Cortex of kidney (tissue), 1 donor: ENCODE measurements at regions not wholly inside any gene's neighbourhood (a gene's known extent, or its start where the extent isn't known, plus 50 kb on each side); places are given as distances from the start of the nearest gene placed in this dataset.
"Not testable (repeated sequence)": the region's sequence is repeated elsewhere in the genome, so short reads cannot be mapped to it uniquely, and the experiment has no call there.

Source experiments
- DNase-seq: peaks from one replicate; lab custom pipeline; 2025; lab: John Stamatoyannopoulos, UW

DNA sequence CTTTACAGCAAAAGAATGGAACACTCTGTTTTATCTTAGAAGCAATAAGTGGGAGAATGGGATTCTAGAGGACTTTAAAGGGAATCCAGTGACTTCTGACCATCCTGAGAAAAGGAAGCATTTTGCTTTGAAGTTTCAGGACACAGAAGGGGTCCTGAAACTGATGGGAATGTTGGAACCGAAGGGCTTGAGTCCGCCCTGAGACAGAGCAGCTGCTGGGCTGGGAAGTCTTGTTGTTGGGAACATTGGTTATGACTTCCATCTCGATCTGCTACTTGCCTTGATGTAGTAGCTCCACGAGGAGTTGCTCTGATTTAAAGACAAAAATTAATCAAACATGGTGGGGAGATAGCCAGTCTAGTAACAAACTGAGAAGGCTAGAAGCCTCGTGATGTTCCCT is 177.6 kb downstream of the JCAD start:
- no peak for DNase-seq

DNA sequence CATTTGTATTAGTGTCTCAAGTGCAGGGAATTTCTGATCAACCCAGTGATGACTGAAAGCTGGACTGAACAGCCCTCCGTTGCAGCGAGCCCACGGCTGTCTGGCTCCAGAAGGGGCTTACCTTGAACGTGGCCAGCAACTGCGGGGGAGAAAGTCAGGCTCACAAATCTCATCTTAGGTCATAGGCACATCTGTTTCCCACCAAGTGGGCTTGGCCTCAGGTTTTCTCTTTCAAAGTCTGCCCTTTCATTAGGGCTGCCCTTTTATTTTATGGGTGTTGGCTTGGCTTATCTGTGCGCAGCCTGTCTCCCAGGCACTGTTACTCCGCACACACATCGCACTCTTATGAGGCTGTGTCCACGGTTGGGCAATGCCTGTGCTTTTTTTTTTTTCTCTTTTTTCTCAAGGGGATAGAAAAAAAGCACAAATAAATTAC is 178.0 kb downstream of the JCAD start:
- DNase-seq: no peak

DNA sequence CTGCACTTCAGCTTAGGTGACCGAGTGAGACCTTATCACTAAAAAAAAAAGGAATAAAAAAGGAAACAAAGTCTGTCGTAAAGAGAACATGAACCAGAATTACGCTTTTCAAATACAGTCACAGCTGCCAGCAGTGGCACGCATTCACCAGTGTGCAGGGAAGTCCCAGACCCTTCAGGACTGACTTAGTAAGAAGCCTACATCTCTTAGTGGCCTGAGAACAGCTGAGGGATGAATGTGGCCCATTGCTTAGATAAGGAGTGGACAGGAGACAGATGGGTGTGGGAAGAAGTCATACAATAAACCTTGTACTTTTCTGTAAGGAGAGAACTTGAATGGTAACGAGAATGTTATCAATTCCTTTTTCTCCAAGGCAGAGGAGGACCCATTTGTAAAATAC is 178.5 kb downstream of the JCAD start:
- DNase-seq: no peak

DNA sequence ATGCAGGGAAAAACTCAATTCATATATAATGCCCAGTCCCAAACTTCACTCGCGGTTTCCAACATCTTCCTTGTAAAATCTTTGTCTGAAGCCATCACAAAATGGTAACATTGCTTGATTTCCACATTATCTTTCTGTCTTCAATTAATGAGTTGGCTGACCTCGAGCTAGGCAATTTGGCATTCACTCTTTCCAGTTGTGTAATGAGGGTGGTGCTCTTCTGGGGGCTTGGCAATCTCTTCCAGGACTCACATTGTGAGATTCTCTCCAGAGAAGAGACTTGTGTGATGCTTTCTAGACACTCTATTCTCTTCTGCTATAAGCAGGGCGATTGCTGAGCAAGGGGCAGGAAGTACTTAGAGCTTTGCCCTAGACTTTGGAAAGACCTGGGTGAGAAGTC is 179.5 kb downstream of the JCAD start:
- DNase-seq: no peak

DNA sequence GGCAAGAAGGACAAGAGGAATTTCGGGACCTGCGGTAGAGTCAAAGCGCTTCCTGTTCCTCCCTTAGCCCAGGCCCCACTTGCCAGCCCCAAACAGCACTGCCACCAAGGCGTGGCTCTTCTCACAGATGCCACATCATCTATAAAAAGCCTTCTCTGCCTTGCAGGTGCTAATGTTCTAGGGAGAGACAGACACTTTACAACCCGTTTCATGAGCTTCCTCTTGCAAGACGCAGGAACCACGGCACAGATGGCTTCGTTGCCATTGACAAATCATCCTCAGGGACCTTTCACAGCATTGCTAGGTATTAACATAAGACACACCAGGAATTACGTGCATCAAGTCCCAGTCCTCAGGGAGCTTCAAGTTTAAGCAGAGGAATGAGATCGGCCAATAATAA is 180.9 kb downstream of the JCAD start:
- no peak for DNase-seq

DNA sequence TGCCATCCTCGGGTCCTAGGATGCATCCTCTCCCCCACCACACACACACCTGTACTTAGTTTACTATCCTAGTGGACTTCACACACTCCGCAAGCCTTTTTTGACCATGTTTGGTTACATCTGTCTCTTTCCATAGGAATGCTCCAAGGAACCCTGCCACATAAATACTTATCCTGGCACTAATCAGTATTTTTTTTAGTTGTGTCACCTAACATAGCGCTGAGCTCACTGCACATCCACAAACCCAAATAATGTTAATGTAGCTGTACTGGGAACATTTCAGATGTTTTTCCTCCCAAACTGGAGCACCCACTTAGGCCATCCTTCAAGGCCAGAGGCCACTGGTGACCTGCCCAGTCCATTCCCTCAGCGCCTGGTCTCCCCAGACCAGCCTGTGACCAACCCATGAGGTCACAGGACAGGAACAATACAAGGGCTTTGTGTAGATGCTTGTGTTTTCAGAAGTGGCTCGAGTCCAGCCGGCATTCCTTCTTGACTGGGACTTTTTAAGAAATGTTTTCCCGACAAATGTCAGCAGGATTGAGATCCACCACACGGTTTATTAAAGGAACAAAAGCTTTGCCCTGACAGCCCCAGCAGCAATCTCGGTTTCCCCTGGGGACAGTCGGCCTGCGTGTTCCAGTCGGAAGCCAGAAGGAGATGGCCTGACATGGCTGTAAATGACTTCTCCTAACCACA is 181.4 kb downstream of the JCAD start:
- DNase-seq: no peak

DNA sequence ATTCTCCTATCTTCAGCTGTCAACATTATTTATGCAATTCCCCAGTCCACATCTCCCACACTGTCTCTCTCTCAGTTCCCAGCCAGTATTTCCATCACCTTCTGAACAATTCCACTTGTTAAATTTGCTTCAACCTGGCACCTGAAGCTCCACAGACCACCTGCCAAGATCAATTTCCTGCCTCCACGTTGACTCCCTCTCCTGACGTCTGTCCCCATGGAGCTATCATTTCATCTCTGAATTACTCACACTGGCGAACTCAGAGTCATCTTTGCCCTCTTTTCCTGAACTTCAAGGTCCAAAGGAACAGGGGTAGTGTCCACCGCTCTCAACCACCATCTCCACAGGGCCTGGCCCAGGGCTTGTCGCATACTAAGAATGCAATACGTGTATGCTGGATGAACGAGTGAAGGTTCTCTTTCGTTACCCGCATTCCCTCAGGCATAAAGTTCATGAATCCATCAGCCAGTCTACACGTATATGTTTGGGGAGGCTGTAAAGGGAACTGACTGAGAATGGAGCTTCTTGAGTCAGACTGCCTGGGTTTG is 183.3 kb downstream of the JCAD start:
- no peak for DNase-seq

DNA sequence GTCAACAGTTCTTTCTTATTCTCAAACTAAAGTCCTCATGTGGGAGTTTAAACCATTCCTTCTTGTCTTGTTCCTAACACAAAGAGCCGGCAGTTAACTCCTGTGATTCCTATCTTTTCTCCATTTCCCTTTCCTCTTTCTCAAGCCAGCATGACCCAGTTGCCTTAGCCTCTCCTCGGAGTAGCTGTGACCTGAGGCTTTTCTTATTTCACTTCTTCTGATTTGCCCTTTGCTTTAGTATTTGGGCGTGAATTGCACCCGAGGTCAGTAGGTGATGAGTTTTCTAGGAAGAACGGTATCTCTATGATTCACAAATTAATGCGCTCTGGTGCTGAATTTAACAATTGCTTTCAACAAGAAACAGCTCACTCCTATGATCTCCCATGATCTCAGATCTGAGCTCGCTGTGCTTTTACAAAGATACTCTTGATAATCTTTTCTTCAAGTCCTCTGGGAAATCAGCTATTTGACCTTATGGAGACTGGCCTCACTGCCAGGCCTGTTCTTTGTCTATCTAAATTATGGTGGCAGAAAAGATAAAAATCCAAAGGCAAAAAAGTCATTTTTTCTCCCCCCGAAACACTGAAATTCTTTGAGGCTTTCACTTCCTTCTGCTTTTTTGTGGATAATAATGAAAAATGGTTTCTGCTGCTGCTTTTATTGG is 184.6 kb downstream of the JCAD start:
- DNase-seq: no peak

DNA sequence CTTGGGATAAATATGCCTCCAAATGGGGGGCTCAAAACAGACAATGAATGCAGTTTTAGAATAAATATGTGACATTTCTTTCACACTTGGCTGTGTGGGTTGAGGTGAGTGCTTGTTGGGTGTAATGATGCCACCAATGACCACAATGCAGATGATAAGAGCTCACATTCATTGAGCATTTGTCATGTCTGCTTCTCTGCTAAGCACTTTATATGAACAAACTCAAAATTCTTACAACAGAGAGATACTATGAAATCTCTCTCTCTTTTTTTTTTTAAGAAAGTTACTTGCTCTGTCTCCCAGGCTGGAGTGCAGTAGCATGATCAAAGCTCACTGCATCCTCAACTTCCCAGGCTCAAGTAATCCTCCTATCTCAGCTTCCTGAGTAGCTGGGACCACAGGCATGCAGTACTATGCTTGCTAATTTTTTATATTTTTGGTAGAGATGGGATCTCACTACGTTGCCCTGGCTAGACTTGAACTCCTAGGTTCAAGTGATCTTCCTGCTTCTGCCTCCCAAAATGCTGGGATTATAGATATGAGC is 185.4 kb downstream of the JCAD start:
- no peak for DNase-seq

DNA sequence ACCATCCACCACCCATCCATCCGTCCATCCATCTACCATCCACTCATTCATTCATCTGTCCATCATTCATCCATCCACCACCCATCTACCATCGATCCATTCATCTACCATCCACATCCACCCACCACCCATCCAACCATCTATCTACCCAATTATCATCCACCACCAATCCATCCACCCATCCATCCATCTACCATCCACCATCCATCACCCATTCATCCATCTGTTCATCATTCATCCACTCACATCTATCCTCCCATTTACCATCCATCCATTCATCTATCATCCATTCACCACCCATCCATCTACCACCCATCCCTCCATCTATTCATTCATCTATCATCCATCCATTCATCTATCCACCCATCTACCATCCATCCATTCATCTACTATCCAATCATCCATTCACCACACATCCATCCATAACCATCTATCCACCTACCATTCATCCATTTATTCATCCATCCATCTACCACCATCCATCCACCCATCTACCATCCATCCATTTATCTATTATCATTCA is 188.8 kb downstream of the JCAD start:
- no peak for DNase-seq

DNA sequence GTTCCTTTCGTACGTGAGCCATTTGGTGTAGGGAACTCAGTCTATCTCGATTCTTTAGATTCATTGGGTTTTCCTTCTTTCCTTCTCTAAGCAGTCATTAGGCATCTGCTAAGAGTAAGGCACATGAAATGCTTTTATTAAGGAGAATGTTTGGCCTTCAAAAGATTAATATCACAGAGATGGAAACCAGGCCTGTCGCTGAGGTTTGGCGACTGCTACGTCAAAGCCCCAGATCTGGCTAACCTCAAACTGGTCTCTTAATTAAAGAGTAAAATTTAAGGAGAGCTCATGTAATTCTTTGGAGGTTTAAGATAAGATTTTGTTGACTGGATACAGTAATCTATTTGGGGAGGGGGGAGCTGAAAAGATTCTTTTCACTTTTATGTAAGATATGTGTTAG is 189.8 kb downstream of the JCAD start:
- DNase-seq: no peak

DNA sequence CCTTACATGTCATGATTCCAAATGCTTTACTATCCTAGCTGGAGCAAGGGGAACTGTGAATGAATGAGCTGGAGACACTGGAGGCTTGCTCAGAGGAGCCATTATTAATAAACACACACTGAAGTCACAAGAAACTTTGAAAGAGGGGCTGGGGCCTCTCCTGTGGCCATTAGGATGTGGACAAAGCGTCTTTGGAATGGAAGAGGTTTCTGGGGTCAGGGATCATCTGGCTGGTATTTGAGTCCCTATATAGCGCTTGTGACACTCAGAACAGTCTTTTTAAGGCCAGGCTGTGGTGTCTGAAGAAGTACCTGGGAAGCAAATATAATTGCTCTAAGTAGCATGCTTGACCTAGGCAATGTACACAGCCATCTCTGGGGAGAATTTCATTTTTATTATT is 193.0 kb downstream of the JCAD start:
- DNase-seq: no peak

DNA sequence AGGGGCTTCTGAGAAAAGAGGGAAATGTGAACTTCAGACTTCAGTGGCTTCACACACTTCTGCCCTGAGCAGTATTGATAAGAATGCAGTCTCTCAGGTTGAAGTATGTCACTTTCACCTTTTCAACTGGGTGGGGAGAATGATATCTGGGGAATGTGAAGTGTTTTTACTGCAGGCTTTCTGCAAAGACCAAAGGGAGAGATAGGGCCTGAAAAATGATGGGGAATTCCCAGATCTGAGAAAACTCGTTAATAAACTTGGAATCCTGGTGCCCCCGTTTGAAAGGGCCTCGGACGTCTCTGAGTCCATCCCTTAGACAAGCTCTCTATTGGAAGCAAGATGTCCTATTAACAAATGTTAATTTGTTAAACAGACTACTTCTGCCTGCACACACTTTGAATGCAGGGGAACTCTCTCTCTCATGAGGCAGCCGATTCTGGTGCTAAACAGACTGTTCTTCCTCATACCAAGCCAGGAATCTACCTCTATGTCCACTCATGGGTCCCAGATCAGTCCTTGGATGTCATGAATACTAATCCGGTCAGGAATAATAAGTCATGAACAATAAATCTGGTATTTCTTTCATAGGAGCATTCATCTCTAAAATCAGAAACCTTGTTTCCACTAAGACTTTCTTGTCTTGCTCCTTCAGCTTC is 193.6 kb downstream of the JCAD start:
- DNase-seq: no peak

DNA sequence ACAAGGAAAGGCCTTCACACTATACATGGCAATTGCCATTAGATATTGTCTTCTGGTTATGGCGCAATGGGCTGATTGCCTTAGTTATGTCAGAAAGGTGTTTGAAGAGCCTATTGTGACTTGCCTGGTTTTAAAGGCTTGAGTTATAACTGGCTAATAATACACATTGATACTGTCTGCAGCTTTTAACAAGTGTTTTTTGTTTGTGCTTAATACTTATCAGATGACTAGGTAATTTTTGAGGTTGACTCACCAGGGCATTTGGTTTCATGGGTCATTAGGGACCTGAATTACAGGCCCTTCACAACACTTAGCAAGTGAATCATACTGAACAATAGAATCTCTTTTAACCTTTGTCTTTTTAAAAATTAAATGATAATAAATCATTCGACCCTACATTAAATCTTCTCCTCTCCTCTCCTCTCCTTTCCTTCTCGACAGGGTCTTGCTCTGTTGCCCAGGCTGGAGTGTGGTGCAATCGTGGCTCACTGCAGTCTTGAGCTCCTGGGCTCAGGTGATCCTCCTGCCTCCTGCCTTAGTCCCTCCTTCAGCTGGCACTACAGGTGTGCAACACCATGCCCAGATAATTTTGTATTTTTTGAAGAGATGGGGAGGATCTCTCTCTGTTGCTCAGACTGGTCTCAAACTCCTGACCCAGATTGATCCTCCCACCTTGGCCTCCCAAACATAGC is 196.3 kb downstream of the JCAD start:
- DNase-seq: no peak

DNA sequence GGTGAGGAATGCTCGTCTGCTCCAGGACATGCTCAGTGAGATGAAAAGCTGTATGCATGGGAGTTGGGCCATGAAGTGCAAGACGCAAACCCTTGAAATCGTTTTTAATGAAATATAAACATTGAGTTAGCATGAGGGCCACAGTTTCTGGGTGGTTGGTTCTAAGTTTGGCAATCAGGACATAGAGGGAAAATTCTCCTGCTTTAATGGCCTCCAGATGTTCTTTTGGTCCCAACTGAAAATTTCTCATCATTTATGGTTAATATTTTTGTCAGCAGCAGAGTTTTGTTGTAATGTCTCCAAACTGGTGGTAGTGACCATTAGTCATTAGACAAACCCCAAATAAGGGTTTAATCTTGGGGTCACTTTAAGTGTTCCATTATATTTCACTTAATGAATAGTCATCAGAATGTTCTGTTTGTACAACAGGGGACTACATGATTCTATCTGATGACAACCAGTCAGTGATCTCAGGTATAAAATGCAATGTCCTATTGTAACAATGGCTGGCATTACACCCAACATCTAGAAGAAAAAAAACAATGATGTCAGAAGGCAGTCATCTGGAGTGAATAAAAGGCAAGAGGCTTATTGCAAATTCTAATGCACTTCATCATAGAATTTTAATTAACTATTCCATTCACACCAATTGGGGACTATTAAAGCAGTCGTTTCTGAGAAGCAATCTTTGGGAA is 197.4 kb downstream of the JCAD start:
- DNase-seq: no peak

DNA sequence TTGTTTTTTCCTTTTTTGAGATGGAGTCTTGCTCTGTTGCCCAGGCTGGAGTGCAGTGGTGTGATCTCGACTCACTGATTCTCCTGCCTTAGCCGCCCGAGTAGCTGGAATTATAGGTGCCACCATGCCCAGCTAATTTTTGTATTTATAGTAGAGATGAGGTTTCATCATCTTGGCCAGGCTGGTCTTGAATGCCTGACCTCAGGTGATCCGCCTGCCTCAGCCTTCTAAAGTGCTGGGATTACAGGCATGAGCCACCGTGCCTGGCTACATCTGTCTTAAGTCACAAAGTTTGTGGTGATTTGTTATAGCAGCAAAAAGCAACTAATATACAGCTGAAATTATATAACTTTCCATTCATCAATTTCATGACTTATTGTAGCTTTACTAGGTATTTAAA is 198.2 kb downstream of the JCAD start:
- not testable (repeated sequence) for DNase-seq

DNA sequence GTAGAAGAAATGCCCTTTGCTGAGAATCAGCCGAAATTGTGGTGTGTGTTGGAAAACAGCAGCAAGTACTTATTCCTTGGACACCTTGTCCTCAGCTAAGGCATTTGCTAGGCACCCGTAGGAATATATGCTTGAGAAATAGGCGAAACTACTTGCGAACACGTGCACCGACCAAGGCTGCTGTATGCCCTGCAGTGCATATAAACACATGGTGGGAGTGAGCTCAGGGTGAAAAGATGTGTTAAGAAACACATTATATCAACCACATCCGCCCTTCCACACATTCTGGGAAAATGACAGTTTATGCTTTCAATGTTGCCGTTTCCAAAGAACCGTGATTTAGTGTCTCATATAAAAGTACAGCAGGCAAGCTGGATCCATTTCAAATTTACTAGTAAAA is 199.2 kb downstream of the JCAD start:
- no peak for DNase-seq

DNA sequence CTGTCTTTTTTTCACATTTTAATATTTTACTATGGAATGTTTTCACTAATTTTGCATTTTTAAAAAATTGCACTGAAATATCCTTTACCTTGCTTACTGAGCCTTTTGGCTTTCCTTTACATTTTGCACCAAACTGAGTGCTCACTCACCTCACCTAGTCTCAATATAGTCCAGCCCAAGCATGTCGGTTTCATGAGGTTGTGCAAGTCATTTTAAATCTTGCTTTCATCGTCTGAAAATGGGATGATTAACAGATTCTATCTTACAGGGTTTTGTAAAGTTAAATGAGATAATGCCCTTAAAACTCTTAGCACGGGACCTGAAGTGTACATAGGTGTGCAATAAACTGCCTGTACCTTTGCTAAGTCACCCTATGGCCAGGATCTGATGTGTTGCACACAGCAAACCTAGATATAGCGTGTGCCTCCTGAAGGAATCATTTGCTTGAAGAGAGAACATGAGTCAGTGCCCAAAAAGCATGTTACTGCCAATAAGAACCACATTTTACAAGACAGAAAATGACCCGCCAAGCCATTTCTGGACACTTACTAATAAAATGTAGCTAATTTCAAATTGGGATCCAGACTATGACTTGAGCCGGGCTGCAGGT is 199.8 kb downstream of the JCAD start:
- DNase-seq: no peak

DNA sequence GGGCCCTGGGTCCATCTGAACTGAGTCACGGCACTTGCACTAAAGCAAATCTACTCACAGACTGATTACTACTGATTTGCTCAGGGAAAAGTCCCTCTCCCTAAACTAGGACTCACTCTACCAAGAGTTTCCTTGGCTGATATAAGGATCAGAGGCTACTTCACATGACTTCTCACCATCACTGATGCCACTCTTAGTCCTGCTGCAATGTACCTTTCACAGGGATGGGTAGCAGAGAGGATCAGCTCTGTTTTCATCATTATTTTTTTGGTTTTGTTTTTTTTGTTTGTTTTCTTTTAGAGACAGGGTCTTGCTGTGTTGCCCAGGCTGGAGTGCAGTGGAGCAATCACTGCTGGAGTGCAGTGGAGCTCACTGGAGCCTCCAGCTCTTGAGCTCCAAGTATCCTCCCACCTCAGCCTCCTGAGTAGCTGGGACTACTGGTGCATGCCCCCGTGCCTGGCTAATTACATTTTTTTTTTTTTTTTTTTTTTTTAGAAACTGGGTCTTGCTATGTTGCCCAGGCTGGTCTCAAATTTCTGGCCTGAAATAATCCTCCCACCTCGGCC is 200.6 kb downstream of the JCAD start:
- no peak for DNase-seq

DNA sequence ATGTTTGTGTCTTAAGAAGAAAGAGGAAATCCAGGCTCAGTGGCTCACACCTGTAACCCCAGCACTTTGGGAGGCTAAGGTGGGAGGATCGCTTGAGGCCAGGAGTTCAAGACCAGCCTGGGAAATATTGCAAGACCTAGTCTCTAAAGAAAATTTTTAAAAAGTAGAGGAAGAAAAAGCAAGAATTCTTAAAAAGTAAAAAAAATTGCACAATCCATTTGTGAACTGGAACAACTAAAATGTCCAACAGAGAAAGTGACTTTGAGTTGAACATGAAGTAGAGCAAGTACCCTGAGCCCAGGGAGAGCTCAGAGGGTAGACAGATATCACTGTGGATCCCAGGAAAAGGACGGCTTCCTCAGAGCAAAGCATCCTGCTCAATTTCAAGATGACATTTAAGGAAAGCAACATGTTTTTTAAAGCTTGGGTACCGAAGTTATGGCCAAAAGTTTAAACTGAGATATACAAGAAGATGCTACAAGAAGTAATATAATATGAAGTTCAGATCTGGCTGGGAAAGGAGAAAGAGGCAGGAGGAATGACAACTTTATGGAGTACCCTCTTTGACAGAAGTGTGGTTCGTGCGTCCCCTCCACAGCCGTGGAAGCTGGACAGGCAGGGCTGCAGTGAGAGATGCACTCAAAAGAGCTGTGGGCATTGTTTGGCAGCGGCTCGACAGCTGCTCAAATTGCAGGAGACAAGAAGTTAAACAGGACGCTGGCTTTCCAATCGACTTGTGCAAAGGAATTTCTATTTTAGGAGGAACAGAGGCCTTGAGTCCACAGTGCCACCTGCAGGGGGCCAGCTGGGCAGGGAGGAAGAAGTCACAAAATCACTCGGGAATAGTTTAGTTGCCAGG is 201.3 kb downstream of the JCAD start:
- DNase-seq: no peak
